Pons (tissue), 1 donor: ENCODE measurements at regions not wholly inside any gene's neighbourhood (a gene's known extent, or its start where the extent isn't known, plus 50 kb on each side); places are given as distances from the start of the nearest gene placed in this dataset.
"Not testable (repeated sequence)": the region's sequence is repeated elsewhere in the genome, so short reads cannot be mapped to it uniquely, and the experiment has no call there.

Experiments
- DNase-seq: peaks from one replicate; pipeline ENCODE4 v3.0.0-alpha.2; 2016; ENCODE audit warnings: low spot score

DNA sequence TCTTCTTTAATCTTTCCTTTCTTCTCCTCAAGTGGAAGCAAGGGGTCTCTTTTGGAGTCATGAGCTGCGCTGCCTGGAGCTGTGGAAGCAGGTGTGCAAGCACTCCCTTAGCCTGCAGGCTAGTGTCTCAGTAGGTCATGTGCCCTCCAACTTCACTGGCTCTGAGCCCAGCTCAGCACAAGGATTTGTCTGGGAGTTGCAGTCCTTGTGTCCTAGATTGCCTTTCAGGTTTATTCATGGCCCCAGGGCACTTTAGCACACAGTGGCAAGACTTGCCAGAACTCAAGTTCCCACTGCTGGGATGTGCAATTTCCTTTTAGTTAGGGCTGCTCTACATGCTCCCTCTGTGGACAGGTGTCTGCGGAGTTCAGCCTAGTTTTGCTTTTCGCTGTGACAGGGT lies 211.7 kb downstream of the LIG4 start:
- DNase-seq: no peak

GRCh38 chr13:108000998-108001397 lies 214.3 kb downstream of the LIG4 start:
- DNase-seq: no peak

GRCh38 chr13:107999751-108000150 lies 215.6 kb downstream of the LIG4 start:
- DNase-seq: no peak

DNA sequence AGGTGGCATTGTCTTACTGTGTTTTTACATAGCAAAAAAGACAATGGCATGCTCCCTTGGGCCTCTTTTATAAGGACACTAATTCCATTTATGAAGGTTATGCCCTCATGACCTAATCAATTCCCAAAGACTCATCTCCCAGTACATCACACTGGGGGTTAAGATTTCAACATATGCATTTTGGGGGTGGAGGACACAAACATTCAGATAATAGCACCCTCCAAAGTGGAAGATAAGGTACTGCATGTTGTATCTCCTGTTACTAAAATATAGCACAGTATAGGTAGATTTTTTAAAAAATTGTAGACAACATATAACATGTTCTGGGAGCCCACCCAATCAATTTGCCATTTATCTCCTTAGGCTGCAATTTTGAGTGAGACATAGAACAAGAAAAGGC lies 221.2 kb downstream of the LIG4 start:
- no peak for DNase-seq

GRCh38 chr13:107993239-107993949 lies 221.9 kb downstream of the LIG4 start:
- DNase-seq: no peak

- DNase-seq: no peak
Observed at GRCh38 chr13:107992542-107992941, 222.8 kb downstream of the LIG4 start.

DNA sequence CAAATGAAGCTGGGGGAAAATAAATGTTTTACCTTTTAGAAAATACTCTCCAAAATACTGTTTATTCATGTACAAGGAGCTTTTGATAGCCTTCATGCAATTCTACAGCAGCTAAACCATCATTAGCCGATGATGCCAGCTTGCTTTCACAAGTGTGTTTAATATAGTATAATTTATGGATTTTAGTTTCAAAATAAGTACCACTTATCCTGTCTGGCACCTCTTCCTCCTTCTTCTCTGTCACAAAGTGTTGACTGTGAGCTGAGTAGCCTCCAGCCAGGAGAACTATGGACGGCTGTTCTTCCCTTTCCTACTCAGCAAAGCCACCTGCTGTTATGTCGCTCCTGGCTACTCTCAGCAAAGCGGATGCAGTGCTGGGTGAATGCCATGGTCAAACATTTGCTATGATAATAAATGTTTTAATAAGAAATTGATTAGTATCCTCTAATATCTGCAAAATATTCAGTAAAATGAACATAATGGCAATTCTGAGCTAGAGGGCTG lies 238.2 kb downstream of the LIG4 start:
- no peak for DNase-seq

DNA sequence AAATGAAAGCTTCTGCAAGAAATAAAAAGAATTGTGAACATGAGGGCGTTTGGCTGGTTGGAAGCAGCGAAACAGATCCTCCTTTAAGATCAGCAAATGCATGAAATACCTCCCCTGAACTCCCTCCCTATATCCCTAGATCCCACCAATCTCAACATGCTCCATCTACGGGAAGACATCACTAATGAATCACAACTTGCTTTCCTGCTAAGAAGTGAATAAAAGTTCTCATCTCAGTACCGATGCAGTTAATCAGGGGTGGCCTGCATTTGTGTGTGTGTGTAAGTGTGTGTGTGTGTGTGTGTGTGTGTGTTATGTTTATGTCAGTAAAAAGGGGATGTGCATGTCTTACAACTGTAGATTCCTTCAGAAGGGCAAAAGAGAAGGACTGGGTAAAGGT lies 238.7 kb downstream of the LIG4 start:
- DNase-seq: no peak

GRCh38 chr13:107974409-107974808 lies 240.9 kb downstream of the LIG4 start:
- DNase-seq: peak; percentile 5

DNA sequence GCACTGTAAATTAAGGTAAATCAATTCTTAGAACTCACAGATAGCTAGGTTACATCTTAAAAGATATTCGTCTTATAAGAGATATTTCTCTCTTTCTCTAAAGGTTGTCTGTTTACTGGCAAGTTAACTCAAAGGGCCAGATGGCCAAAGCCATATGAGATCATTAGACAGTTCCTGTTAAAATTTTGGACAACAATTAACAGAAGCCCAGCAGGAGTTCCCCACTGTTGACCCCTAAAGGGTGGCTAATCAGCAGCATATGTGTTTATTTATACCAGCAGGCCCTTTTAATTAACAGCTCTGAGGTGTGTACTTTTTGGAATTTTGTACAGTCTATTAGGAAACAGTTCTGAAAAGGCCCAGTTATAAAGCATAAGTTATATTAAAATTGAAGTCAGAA lies 245.8 kb downstream of the LIG4 start:
- DNase-seq: no peak

DNA sequence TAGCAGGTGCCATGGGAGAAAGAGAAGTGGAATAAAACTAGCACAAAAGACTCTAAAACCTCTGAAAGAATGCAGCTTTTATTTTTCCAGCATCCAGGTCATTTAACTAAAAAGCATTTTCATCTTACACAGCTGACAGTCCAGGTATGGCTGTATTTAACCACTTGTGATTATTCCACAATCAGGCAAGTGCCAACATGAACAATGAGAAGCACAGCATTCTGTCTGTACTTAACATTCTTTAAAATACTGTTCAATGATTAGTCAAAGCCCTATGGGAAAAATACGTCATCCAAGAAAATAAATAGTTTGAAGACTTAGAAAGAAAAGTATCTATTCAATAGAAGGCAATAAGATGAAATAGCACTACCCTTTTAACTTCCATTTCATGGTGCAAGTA lies 246.9 kb downstream of the LIG4 start:
- DNase-seq: no peak

DNA sequence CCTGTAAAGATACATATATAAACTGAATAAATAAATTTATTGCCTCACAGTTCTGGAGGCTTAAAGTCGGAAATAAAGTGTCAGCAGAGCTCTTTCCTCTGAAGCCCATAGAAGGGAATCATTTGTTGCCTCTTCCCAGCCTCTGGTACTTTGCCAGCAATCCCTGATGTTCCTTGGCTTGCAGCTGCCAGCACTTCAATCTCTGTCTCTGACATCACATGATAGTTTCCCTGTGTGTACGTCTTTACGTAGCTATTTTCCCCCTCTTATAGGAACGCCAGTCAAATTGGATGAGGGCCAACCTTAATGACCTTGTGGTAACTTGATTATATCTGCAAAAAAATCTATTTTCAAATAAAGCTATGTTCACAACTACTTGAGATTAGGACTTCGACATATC lies 250.9 kb downstream of the LIG4 start:
- peak; percentile 8 for DNase-seq

DNA sequence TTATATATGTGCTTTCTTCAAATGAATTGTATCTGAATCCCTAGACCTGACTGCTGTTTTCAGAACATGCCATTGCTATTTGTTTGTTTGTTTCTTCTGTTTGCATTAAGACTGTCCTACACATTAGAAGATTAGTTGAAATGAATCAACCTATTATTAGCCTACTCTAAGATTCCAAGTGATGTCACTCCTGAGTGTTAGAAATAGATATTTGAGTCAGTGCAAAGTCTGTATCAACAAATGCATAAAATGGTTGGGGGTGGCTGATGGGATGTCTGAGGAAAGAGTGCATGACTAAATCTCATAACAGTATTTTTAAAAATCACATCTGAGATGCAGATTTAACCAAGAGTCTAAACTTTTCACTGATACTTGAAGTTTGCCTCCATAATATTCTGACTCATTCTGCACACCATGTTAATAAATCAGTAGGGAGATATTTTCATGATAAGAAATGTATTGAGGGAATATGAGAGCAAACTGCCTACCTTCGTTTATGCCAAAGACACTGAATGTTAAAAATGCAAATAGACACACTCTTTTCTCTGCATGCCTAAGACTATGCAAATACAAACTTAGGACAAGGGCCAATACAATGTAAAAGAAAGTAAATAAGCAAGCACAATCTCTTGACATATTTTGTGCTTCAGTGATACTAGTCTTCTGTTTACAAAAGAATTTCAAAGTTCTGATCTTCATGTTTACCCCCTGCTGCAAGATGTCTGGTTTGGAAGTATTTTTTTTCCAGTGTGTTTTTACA lies 253.3 kb downstream of the LIG4 start:
- DNase-seq: no peak

DNA sequence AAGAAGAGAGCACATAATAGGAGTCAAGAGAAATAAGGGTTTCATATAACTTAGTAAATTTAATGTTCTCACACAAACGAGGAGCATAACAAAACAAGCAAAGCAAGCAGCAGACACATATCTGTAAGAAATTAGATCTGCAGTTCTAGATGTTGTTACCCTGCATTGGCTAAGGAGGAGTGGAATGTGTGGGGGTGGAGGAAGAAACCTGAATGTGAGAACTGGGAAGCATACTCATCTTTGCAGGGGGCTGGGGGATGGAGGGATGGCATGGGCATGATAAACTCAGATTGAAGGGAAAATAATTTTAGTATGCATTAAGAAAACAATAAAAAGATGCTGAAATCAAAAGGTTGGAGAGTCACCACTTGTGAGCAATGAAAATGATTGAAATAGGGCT lies 255.0 kb downstream of the LIG4 start:
- DNase-seq: no peak

GRCh38 chr13:107956889-107957288 lies 258.4 kb downstream of the LIG4 start:
- no peak for DNase-seq

DNA sequence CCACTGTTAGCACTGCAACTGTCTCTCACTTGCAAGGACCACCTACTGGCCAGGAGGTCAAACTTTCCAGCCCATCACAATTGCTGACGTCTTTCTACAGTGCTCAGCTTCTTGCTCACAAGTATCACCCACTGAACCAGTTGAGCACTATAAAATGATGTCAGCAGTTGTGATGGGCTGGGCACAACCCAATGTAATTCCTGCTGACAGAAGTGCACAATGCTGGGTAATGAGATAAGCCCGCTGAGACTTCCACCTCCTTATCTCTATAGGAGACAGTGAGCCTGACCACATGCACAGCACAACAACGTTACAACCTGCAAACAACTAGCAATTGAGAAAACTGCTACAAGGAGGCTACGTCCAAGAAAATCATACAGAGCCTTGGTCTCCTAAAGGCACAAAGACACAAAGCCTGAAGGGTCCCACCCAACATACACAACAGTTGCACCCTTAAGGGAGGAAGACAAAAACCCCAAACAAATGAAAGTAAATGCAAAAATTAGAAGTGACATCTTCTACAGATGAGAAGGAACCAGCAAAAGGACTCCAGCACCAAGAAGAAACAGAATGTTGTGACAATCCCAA lies 273.2 kb downstream of the LIG4 start:
- no peak for DNase-seq

DNA sequence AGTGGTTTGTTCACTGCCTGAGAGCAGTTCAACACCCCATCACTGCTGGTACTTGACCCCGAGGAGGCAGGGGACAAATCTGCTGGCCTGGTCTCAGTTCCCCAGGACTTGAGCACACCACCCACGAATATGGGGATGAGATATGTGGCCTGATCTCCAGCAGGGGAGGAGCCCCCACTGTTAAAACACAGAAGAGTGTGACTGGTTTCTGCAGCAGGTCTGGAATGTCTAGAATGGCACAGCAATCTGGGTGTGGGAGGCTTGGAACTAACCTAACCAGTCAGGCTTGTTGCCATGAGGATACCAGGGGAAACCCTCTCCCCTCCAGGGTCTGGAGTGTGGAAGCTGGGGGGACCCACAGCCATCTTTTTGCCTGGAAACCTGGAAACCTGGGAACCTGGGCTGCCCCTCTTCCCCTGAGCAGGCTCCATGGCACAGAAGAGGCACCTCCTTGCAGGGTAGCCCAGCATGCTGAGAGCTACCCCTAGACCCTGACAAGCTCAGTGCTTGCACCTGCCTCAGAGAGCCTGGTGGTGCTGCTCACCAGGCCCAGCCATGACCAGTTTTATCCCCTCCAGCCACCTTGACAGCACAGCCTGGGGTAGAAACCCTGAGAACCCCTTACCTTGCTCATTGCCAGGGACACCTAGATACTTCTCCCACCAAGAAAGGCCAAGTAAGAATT lies 273.8 kb downstream of the LIG4 start:
- DNase-seq: no peak

DNA sequence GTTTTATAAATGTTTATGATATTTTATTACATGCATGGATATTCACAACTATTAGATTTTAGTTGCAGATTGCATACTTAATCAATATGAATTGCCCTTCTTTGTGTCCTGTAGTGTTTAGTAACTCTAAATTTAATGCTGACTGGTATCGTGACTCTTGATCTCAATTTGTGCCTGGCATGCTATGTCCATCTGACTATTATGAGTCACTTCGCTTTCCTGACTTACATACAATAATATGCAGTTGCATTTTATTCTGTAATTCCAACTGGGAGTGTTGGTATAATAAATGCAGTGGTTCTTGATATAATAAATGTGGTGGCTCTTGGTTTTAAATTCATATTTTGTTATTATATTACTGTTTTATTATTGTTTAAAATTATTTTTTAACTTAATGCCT lies 277.5 kb downstream of the LIG4 start:
- no peak for DNase-seq

DNA sequence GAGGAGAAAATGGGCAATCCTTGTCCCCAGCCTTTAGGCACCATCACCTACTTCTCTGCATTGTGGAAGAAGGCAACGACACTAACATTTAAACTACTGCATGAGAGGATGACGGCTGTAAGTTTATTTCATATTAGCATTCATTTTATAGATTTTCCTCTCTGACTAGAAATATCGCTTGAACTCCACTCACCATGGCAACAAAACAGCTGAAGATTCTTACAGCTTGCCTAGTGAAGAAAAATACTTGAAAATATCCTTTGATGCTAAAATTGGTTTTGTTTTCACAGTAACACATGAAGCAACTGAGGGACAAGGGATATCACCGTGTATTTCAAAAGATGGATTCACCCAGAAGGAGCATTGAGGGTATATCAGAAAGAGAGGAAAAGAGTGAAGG lies 284.3 kb downstream of the LIG4 start:
- no peak for DNase-seq

- DNase-seq: no peak
Observed at GRCh38 chr13:107928762-107929161, 286.6 kb downstream of the LIG4 start.

DNA sequence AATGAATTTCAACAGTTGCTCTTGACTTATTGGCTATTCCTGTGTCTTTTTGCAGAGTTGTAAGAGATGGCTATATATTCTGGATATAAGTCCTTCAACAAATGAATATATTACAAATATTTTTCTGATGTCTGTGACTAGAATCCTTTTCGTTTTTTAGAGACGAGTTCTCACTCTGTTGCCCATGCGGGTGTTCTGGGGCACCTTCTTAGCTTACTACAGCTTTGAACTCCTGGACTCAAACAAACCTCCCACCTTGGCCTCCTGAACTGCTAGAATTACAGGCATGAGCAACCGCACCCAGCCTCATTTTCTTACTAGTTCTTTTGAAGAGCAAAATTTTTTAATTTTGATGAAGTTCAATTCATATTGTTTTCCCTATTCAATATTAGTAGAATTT lies 287.8 kb downstream of the LIG4 start:
- no peak for DNase-seq

DNA sequence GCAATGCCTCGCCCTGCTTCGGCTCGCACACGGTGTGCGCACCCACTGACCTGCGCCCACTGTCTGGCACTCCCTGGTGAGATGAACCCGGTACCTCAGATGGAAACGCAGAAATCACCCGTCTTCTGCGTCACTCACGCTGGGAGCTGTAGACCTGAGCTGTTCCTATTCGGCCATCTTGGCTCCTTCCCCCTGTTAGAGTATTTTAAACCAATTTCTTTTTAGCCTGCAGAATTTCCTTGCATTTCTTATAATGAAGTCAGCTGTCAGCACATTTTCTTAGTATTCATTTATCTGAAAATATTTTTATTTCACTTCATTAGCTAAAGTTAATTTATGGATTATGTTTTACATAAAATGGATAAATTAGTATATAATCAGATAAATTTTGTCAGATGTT lies 288.8 kb downstream of the LIG4 start:
- not testable (repeated sequence) for DNase-seq

DNA sequence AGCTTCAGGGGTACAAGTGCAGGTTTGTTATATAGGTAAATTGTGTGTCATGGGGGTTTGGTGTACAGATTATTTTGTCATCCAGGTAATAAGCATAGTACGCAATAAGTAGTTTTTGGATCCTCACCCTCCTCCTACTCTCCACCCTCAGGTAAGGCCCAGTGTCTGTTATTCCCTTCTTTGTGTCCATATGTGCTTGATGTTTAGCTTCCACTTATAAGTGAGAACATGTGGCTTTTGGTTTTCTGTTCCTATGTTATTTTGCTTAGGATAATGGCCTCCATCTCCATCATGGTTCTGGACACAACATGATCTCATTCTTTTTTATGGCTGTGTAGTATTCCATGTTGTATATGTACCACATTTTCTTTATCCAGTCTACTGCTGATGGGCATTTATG lies 298.4 kb downstream of the LIG4 start:
- DNase-seq: not testable (repeated sequence)
